ENCODE measurements at regions not wholly inside any gene's neighbourhood (a gene's known extent, or its start where the extent isn't known, plus 50 kb on each side); places are given as distances from the start of the nearest gene placed in this dataset.

- TF ChIP-seq CTCF (IDR thresholded peaks at IDR 0.05) (no peak), POLR2A (IDR thresholded peaks at IDR 0.05) (no peak)
These were observed 94.1 kb upstream of the TMEM26 start for GRCh38 chr10:61547297-61547696.

Data from thyroid gland (tissue), 4 donors.